Lower leg skin (tissue), 3 donors: ENCODE measurements at regions not wholly inside any gene's neighbourhood (a gene's known extent, or its start where the extent isn't known, plus 50 kb on each side); places are given as distances from the start of the nearest gene placed in this dataset.

ENCODE experiments used
- POLR2A ChIP-seq, 2 donors: fragments of 450-650 bp; IDR thresholded peaks; one replicate each; pipeline ENCODE4 v1.6.1; 2016 to 2017; ENCODE audit warnings: antibody characterized with exemption in 2 of 2, mild to moderate bottlenecking in 1 of 2, moderate library complexity in 1 of 2
- TF ChIP-seq, protein P1 (sequence below), 3 donors: fragments of 450-650 bp; IDR thresholded peaks; one replicate each; pipeline ENCODE4 v1.5.1; 2016; ENCODE audit warnings: antibody characterized with exemption in 3 of 3, mild to moderate bottlenecking in 3 of 3, moderate library complexity in 2 of 3

DNA sequence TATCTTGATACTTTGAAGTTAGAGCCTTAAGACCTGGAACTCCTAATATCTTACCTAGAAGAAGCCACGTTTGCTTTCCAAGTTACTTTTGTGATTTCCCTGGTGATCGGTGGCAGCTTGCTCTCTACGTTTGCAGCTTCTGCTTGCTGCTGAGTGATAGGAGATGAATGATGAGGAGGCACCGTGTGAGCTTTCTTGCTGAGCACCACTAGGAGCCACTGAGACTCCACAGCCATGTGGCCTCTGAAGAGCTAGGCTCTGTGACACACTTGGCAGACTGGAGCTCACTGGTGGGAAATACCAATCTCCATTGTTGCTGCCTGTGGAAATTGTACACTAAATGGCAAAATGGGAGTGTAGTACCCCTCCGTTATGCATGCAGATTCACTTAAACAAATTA, 161.8 kb downstream of the IBTK start:
- TF ChIP-seq, protein P1, sequence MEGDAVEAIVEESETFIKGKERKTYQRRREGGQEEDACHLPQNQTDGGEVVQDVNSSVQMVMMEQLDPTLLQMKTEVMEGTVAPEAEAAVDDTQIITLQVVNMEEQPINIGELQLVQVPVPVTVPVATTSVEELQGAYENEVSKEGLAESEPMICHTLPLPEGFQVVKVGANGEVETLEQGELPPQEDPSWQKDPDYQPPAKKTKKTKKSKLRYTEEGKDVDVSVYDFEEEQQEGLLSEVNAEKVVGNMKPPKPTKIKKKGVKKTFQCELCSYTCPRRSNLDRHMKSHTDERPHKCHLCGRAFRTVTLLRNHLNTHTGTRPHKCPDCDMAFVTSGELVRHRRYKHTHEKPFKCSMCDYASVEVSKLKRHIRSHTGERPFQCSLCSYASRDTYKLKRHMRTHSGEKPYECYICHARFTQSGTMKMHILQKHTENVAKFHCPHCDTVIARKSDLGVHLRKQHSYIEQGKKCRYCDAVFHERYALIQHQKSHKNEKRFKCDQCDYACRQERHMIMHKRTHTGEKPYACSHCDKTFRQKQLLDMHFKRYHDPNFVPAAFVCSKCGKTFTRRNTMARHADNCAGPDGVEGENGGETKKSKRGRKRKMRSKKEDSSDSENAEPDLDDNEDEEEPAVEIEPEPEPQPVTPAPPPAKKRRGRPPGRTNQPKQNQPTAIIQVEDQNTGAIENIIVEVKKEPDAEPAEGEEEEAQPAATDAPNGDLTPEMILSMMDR (IDR thresholded peaks at IDR 0.05): no peak
- no peak for TF ChIP-seq POLR2A (IDR thresholded peaks at IDR 0.05)
